Karpas-422 (cell line): ENCODE measurements at regions not wholly inside any gene's neighbourhood (a gene's known extent, or its start where the extent isn't known, plus 50 kb on each side); places are given as distances from the start of the nearest gene placed in this dataset.

Experiments used
- DNase-seq: peaks from one replicate; pipeline ENCODE4 v3.0.0-alpha.2; 2015
- H2AFZ ChIP-seq: fragments of 200-600 bp; sonication (generic); 2 replicates; pipeline ENCODE4 v1.6.1; 2014; ENCODE audit warnings: antibody characterized with exemption, low read length, mixed read lengths
- H3K27ac ChIP-seq: fragments of 200-600 bp; sonication (generic); 2 replicates; pipeline ENCODE4 v1.5.1; 2014; ENCODE audit warnings: mild to moderate bottlenecking, low read length, moderate library complexity
- H3K27me3 ChIP-seq: fragments of 200-600 bp; sonication (generic); 2 replicates; pipeline ENCODE4 v1.6.1; 2014; ENCODE audit warnings: low read length, mixed read lengths
- H3K36me3 ChIP-seq: fragments of 200-600 bp; sonication (generic); 2 replicates; pipeline ENCODE4 v1.6.1; 2014; ENCODE audit warnings: low read length, mixed read lengths; ENCODE audit not compliant: insufficient read depth
- H3K4me1 ChIP-seq: fragments of 200-600 bp; sonication (generic); 2 replicates; pipeline ENCODE4 v1.6.1; 2014; ENCODE audit warnings: mild to moderate bottlenecking, low read length, mixed read lengths
- H3K4me2 ChIP-seq: fragments of 200-600 bp; sonication (generic); 2 replicates; pipeline ENCODE4 v1.6.1; 2014; ENCODE audit warnings: low read length, low read depth, mild to moderate bottlenecking; ENCODE audit not compliant: poor library complexity, severe bottlenecking
- H3K4me3 ChIP-seq: fragments of 200-600 bp; sonication (generic); 2 replicates; pipeline ENCODE4 v1.5.1; 2014; ENCODE audit warnings: mild to moderate bottlenecking, antibody characterized with exemption, low read length, mixed read lengths
- H3K79me2 ChIP-seq: fragments of 200-600 bp; sonication (generic); 2 replicates; pipeline ENCODE4 v1.6.1; 2014; ENCODE audit warnings: mild to moderate bottlenecking, low read length, mixed read lengths
- H3K9ac ChIP-seq: fragments of 200-600 bp; sonication (generic); 2 replicates; pipeline ENCODE4 v1.6.0; 2014; ENCODE audit warnings: low read length
- H3K9me2 ChIP-seq: fragments of 200-600 bp; sonication (generic), shearing (Covaris generic); replicated peaks from 2 replicates; pipeline ENCODE4 v1.6.0; 2014; ENCODE audit warnings: mild to moderate bottlenecking, low read length, moderate library complexity; ENCODE audit not compliant: insufficient read depth
- H3K9me3 ChIP-seq: fragments of 300-700, 200-600 bp; sonication (generic); 2 replicates; pipeline ENCODE4 v1.6.1; 2014; ENCODE audit warnings: low read length, mixed read lengths
- H4K20me1 ChIP-seq: fragments of 200-600 bp; sonication (generic); 2 replicates; pipeline ENCODE4 v1.6.1; 2014; ENCODE audit warnings: mild to moderate bottlenecking, antibody characterized with exemption, low read length, low read depth; ENCODE audit not compliant: insufficient read depth

GRCh38 chrX:121128925-121129877 lies 81.8 kb downstream of the GLUD2 start:
- no peaks in the 10 kb centered on the region for H3K27me3 ChIP-seq
- H3K79me2 ChIP-seq: no peaks in the 10 kb centered on the region
- no peaks in the 10 kb centered on the region for H3K9me2 ChIP-seq

GRCh38 chrX:121132675-121133074 lies 85.3 kb downstream of the GLUD2 start:
- no peaks in the 10 kb centered on the region for H4K20me1 ChIP-seq
- no peak overlapping the region for H3K27ac ChIP-seq
- no peak for DNase-seq
- H3K4me1 ChIP-seq: no peaks in the 10 kb centered on the region
- H3K27me3 ChIP-seq: no peaks in the 10 kb centered on the region
- no peaks in the 10 kb centered on the region for H3K79me2 ChIP-seq
- no peak overlapping the region for H3K9ac ChIP-seq
- no peaks in the 10 kb centered on the region for H3K9me3 ChIP-seq
- no peaks in the 10 kb centered on the region for H3K36me3 ChIP-seq
- no peak overlapping the region for H3K4me3 ChIP-seq
- no peak overlapping the region for H3K4me2 ChIP-seq
- H3K9me2 ChIP-seq: no peaks in the 10 kb centered on the region
- H2AFZ ChIP-seq: no peak overlapping the region

More at GRCh38 chrX:121128925-121129877, 81.8 kb downstream of the GLUD2 start:
- no peak overlapping the region for H3K4me3 ChIP-seq
- H3K36me3 ChIP-seq: no peaks in the 10 kb centered on the region
- no peak overlapping the region for H3K27ac ChIP-seq
- no peak overlapping the region for H2AFZ ChIP-seq
- no peak overlapping the region for H3K4me2 ChIP-seq
- H3K9me3 ChIP-seq: no peaks in the 10 kb centered on the region
- H4K20me1 ChIP-seq: no peaks in the 10 kb centered on the region
- no peak overlapping the region for H3K9ac ChIP-seq
- no peaks in the 10 kb centered on the region for H3K4me1 ChIP-seq
- no peak for DNase-seq

GRCh38 chrX:121135488-121136207 lies 88.2 kb downstream of the GLUD2 start:
- Histone ChIP-seq H3K4me3 (no peak overlapping the region), H3K4me1 (no peaks in the 10 kb centered on the region), H3K9ac (no peak overlapping the region), H3K27me3 (no peaks in the 10 kb centered on the region), H3K9me2 (no peaks in the 10 kb centered on the region), H4K20me1 (no peaks in the 10 kb centered on the region), H3K9me3 (no peaks in the 10 kb centered on the region), H3K36me3 (no peaks in the 10 kb centered on the region), H3K27ac (no peak overlapping the region), H3K79me2 (no peaks in the 10 kb centered on the region), H3K4me2 (no peak overlapping the region), H2AFZ (no peak overlapping the region)
- DNase-seq: no peak

GRCh38 chrX:121146059-121146628 lies 98.7 kb downstream of the GLUD2 start:
- Histone ChIP-seq H3K4me3 (no peak overlapping the region), H4K20me1 (no peaks in the 10 kb centered on the region), H3K4me2 (no peak overlapping the region), H3K9me3 (no peaks in the 10 kb centered on the region), H3K9ac (no peak overlapping the region), H3K36me3 (no peaks in the 10 kb centered on the region), H2AFZ (no peak overlapping the region), H3K27ac (no peak overlapping the region), H3K4me1 (no peaks in the 10 kb centered on the region), H3K27me3 (no peaks in the 10 kb centered on the region), H3K9me2 (no peaks in the 10 kb centered on the region), H3K79me2 (no peaks in the 10 kb centered on the region)
- no peak for DNase-seq

- H3K9me2 ChIP-seq: no peaks in the 10 kb centered on the region
- no peak for DNase-seq
- H4K20me1 ChIP-seq: no peaks in the 10 kb centered on the region
Observed at GRCh38 chrX:121150217-121150616, 102.8 kb downstream of the GLUD2 start.

GRCh38 chrX:121151293-121151692 lies 103.9 kb downstream of the GLUD2 start:
- no peaks in the 10 kb centered on the region for H4K20me1 ChIP-seq
- H3K79me2 ChIP-seq: no peaks in the 10 kb centered on the region
- H3K9me3 ChIP-seq: no peaks in the 10 kb centered on the region
- H3K27ac ChIP-seq: no peak overlapping the region
- no peaks in the 10 kb centered on the region for H3K27me3 ChIP-seq
- no peak for DNase-seq
- no peaks in the 10 kb centered on the region for H3K9me2 ChIP-seq
- H2AFZ ChIP-seq: no peak overlapping the region
- H3K4me2 ChIP-seq: no peak overlapping the region
- H3K36me3 ChIP-seq: no peaks in the 10 kb centered on the region
- no peaks in the 10 kb centered on the region for H3K4me1 ChIP-seq
- no peak overlapping the region for H3K4me3 ChIP-seq
- H3K9ac ChIP-seq: no peak overlapping the region

More at GRCh38 chrX:121150217-121150616, 102.8 kb downstream of the GLUD2 start:
- H3K27me3 ChIP-seq: no peaks in the 10 kb centered on the region
- no peak overlapping the region for H2AFZ ChIP-seq
- no peaks in the 10 kb centered on the region for H3K4me1 ChIP-seq
- no peaks in the 10 kb centered on the region for H3K79me2 ChIP-seq
- no peak overlapping the region for H3K4me3 ChIP-seq
- H3K9ac ChIP-seq: no peak overlapping the region
- no peaks in the 10 kb centered on the region for H3K36me3 ChIP-seq
- H3K4me2 ChIP-seq: no peak overlapping the region
- H3K9me3 ChIP-seq: no peaks in the 10 kb centered on the region
- no peak overlapping the region for H3K27ac ChIP-seq

GRCh38 chrX:121154858-121155404 lies 107.5 kb downstream of the GLUD2 start:
- Histone ChIP-seq H3K9me3 (no peaks in the 10 kb centered on the region), H3K79me2 (no peaks in the 10 kb centered on the region), H3K36me3 (no peaks in the 10 kb centered on the region), H3K9ac (no peak overlapping the region), H3K27ac (no peak overlapping the region), H2AFZ (no peak overlapping the region), H3K9me2 (no peaks in the 10 kb centered on the region), H3K4me2 (no peak overlapping the region), H3K4me3 (no peak overlapping the region), H3K4me1 (no peaks in the 10 kb centered on the region), H4K20me1 (no peaks in the 10 kb centered on the region), H3K27me3 (no peaks in the 10 kb centered on the region)
- DNase-seq: no peak

- Histone ChIP-seq H3K79me2 (no peaks in the 10 kb centered on the region), H3K36me3 (no peaks in the 10 kb centered on the region), H3K27ac (no peak overlapping the region), H3K27me3 (no peaks in the 10 kb centered on the region), H3K9me3 (no peaks in the 10 kb centered on the region), H3K9ac (no peak overlapping the region), H2AFZ (no peak overlapping the region), H3K4me2 (no peak overlapping the region), H3K9me2 (no peaks in the 10 kb centered on the region), H3K4me1 (no peaks in the 10 kb centered on the region), H4K20me1 (no peaks in the 10 kb centered on the region), H3K4me3 (no peak overlapping the region)
- DNase-seq: no peak
Observed at GRCh38 chrX:121160987-121161386, 113.6 kb downstream of the GLUD2 start.
